Lung (tissue), 11 donors: ENCODE measurements at regions not wholly inside any gene's neighbourhood (a gene's known extent, or its start where the extent isn't known, plus 50 kb on each side); places are given as distances from the start of the nearest gene placed in this dataset.
A peak's percentile ranks its signal among the peaks of the same experiment; 100 is the strongest.

Experiments used
- ATAC-seq: fragments of 200-7000 bp; cut with Tn5 transposase; one replicate; pipeline ENCODE4 v1.9.1; 2020; ENCODE audit warnings: moderate number of reproducible peaks; ENCODE audit not compliant: insufficient read depth, low FRiP score
- DNase-seq, 3 donors: peaks; one replicate each; pipeline ENCODE4 v3.0.0-alpha.2; 2013 to 2017
- H3K27ac ChIP-seq, 2 donors: one replicate each; pipeline ENCODE4 v1.5.1; 2013; ENCODE audit warnings: mild to moderate bottlenecking in 2 of 2, moderate library complexity in 2 of 2, control low read depth in 1 of 2, inconsistent platforms in 1 of 2, low read depth in 1 of 2, low read length in 1 of 2
- H3K27me3 ChIP-seq, 3 donors: one replicate each; pipeline ENCODE4 v1.5.1; 2013; ENCODE audit warnings: low read length in 2 of 3; ENCODE audit not compliant: control insufficient read depth in 3 of 3, insufficient read depth in 3 of 3
- H3K36me3 ChIP-seq, 4 donors: one replicate each; pipeline ENCODE4 v1.5.1; 2013; ENCODE audit warnings: low read length in 4 of 4, mild to moderate bottlenecking in 1 of 4, moderate library complexity in 1 of 4; ENCODE audit not compliant: control insufficient read depth in 4 of 4, insufficient read depth in 4 of 4
- H3K4me1 ChIP-seq, 5 donors: one replicate each; pipeline ENCODE4 v1.5.1; 2013; ENCODE audit warnings: low read length in 5 of 5, mild to moderate bottlenecking in 2 of 5, moderate library complexity in 1 of 5; ENCODE audit not compliant: control insufficient read depth in 5 of 5, insufficient read depth in 5 of 5
- H3K4me3 ChIP-seq: one replicate; pipeline ENCODE4 v1.5.1; 2013; ENCODE audit warnings: mild to moderate bottlenecking, control low read depth, moderate library complexity
- H3K9ac ChIP-seq, 2 donors: one replicate each; pipeline ENCODE4 v1.5.1; 2013; ENCODE audit warnings: low read length in 2 of 2, control low read depth in 1 of 2; ENCODE audit not compliant: insufficient read depth in 1 of 2
- H3K9me3 ChIP-seq, 4 donors: one replicate each; pipeline ENCODE4 v1.5.1; 2013; ENCODE audit warnings: low read length in 3 of 4, mild to moderate bottlenecking in 1 of 4, moderate library complexity in 1 of 4; ENCODE audit not compliant: control insufficient read depth in 4 of 4, insufficient read depth in 3 of 4
- WGBS, 2 donors: extraction: QIAGEN DNeasy Blood & Tissue Kit; methylation state at CpG; one replicate each; pipeline ENCODE4 v1.1.7; 2013; 5-methylcytosine and 5-hydroxymethylcytosine counted together
- TF ChIP-seq, protein P1 (sequence below): IDR thresholded peaks from 2 replicates; pipeline ENCODE4 v1.5.1; 2012; ENCODE audit warnings: mild to moderate bottlenecking; ENCODE audit errors: control extremely low read depth, extremely low read depth
- donor health status: control.
- donor health status: control.
- donor health status: Bipolar disorder and iron deficiency.
- donor health status: healthy.
- donor health status: DM: yes; HTN: yes; CAD: no.

- no peaks in the 10 kb centered on the region for H3K36me3 ChIP-seq
- WGBS, 2 donors: 90 to 94% methylated on average over 4 of the region's 4 CpGs
- no peak overlapping the region for H3K9ac ChIP-seq
- DNase-seq (no peak), ATAC-seq (no peak)
- H3K4me1 ChIP-seq: no peaks in the 10 kb centered on the region
- TF ChIP-seq, protein P1, sequence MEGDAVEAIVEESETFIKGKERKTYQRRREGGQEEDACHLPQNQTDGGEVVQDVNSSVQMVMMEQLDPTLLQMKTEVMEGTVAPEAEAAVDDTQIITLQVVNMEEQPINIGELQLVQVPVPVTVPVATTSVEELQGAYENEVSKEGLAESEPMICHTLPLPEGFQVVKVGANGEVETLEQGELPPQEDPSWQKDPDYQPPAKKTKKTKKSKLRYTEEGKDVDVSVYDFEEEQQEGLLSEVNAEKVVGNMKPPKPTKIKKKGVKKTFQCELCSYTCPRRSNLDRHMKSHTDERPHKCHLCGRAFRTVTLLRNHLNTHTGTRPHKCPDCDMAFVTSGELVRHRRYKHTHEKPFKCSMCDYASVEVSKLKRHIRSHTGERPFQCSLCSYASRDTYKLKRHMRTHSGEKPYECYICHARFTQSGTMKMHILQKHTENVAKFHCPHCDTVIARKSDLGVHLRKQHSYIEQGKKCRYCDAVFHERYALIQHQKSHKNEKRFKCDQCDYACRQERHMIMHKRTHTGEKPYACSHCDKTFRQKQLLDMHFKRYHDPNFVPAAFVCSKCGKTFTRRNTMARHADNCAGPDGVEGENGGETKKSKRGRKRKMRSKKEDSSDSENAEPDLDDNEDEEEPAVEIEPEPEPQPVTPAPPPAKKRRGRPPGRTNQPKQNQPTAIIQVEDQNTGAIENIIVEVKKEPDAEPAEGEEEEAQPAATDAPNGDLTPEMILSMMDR: no peak
- no peak overlapping the region for H3K27ac ChIP-seq
- no peak overlapping the region for H3K4me3 ChIP-seq
- no peaks in the 10 kb centered on the region for H3K9me3 ChIP-seq
- no peaks in the 10 kb centered on the region for H3K27me3 ChIP-seq
Measured at GRCh38 chr3:79845546-79845945, 77.7 kb upstream of the ROBO1 start.

- Histone ChIP-seq H3K4me3 (no peak overlapping the region), H3K4me1 (no peaks in the 10 kb centered on the region), H3K27me3 (no peaks in the 10 kb centered on the region), H3K27ac (no peak overlapping the region), H3K36me3 (no peaks in the 10 kb centered on the region), H3K9ac (no peak overlapping the region), H3K9me3 (no peaks in the 10 kb centered on the region)
- TF ChIP-seq, protein P1: no peak
- no peak for ATAC-seq
- 81 to 90% methylated on average over 2 of the region's 2 CpGs for WGBS, 2 donors
- DNase-seq: no peak
Measured at GRCh38 chr3:79844176-79844575, 76.4 kb upstream of the ROBO1 start.

DNA sequence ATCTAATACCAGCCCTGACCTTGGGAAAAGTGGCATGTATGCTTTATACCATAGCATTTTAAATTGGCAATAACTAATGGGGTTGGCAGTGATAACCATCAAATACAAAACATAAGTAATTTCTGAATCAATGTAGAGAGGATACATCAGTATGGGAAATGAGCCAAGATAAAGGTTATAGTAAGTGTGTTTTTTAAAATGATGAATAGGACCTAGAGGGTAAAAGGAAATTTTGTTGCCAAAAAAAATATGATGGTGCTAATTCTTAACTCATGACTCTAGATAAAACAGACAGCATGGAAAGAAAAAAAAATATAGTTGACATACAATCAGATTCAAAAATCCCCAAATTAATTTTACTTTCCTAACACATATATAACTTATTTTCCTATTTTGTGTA, 75.4 kb upstream of the ROBO1 start:
- no peaks in the 10 kb centered on the region for H3K36me3 ChIP-seq
- H3K27ac ChIP-seq: no peak overlapping the region
- H3K4me3 ChIP-seq: no peak overlapping the region
- H3K4me1 ChIP-seq: no peaks in the 10 kb centered on the region
- H3K9me3 ChIP-seq: no peaks in the 10 kb centered on the region
- DNase-seq (no peak), ATAC-seq (no peak)
- H3K27me3 ChIP-seq: no peaks in the 10 kb centered on the region
- no peak overlapping the region for H3K9ac ChIP-seq
- TF ChIP-seq, protein P1: no peak

DNA sequence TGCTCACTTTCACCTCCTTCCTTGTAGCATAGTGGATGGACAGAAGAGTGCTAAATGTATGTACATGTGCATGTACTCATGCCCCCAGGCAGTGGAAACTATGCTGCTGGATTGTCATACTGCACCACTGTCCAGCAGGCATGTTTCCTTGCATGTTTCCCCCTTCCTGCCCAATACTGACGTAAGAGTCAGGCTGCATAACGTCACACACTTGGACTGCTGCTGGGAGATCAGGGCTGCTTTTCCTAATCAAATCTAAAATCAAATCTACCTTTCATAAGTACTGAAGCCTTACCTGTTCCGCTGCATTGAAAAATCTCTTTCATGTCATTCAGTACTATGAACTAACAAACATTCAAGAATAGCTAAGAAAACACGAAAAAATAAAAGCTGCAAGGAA, 67.9 kb upstream of the ROBO1 start:
- Histone ChIP-seq H3K27me3 (no peaks in the 10 kb centered on the region), H3K36me3 (no peaks in the 10 kb centered on the region), H3K27ac (no peak overlapping the region), H3K4me3 (no peak overlapping the region), H3K9me3 (peaks cover 0 to 4% (median 1%) of the 10 kb centered on the region in 4 donors), H3K4me1 (no peaks in the 10 kb centered on the region), H3K9ac (no peak overlapping the region)
- DNase-seq (peak in 1 of 3 donors; percentile 0), ATAC-seq (no peak)
- WGBS, 2 donors: 66 to 80% methylated on average over 4 of the region's 4 CpGs
- TF ChIP-seq, protein P1: no peak
